CD4-positive, alpha-beta T cell treated with Interleukin-1 beta for 1 hour (primary cell): ENCODE measurements at regions not wholly inside any gene's neighbourhood (a gene's known extent, or its start where the extent isn't known, plus 50 kb on each side); places are given as distances from the start of the nearest gene placed in this dataset.

Experiments used
- DNase-seq, 2 donors: peaks; one replicate each; pipeline ENCODE4 v3.0.0-alpha.2; 2020 to 2022

- DNase-seq: no peak
Measured at GRCh38 chr15:93614386-93615104, 525.5 kb upstream of the RGMA start.

- DNase-seq: no peak
Measured at GRCh38 chr15:93613386-93613785, 524.4 kb upstream of the RGMA start.

- no peak for DNase-seq
Measured at GRCh38 chr15:93612953-93613352, 523.9 kb upstream of the RGMA start.

- DNase-seq: no peak
Measured at GRCh38 chr15:93610944-93611343, 521.9 kb upstream of the RGMA start.

GRCh38 chr15:93608643-93609148 is 519.7 kb upstream of the RGMA start:
- DNase-seq: no peak

- no peak for DNase-seq
Measured at GRCh38 chr15:93603550-93603949, 514.5 kb upstream of the RGMA start.

- DNase-seq: no peak
Measured at GRCh38 chr15:93587059-93587521, 498.1 kb upstream of the RGMA start.

- DNase-seq: no peak
Measured at GRCh38 chr15:93585012-93585411, 496.0 kb upstream of the RGMA start.

GRCh38 chr15:93583968-93584367 is 495.0 kb upstream of the RGMA start:
- no peak for DNase-seq

- no peak for DNase-seq
Measured at GRCh38 chr15:93583552-93583951, 494.5 kb upstream of the RGMA start.

- DNase-seq: no peak
Measured at GRCh38 chr15:93570527-93570926, 481.5 kb upstream of the RGMA start.

GRCh38 chr15:93566762-93567161 is 477.8 kb upstream of the RGMA start:
- no peak for DNase-seq

- DNase-seq: no peak
Measured at GRCh38 chr15:93565201-93565600, 476.2 kb upstream of the RGMA start.

- DNase-seq: no peak
Measured at GRCh38 chr15:93563218-93563617, 474.2 kb upstream of the RGMA start.

GRCh38 chr15:93562395-93563123 is 473.5 kb upstream of the RGMA start:
- DNase-seq: no peak

- DNase-seq: no peak
Measured at GRCh38 chr15:93557696-93558095, 468.7 kb upstream of the RGMA start.

GRCh38 chr15:93553167-93553935 is 464.3 kb upstream of the RGMA start:
- no peak for DNase-seq

- no peak for DNase-seq
Measured at GRCh38 chr15:93543093-93543492, 454.1 kb upstream of the RGMA start.

- no peak for DNase-seq
Measured at GRCh38 chr15:93527374-93528050, 438.5 kb upstream of the RGMA start.

GRCh38 chr15:93524432-93524831 is 435.4 kb upstream of the RGMA start:
- DNase-seq: no peak

- no peak for DNase-seq
Measured at GRCh38 chr15:93523481-93523880, 434.5 kb upstream of the RGMA start.

GRCh38 chr15:93520206-93520605 is 431.2 kb upstream of the RGMA start:
- DNase-seq: no peak

GRCh38 chr15:93519599-93519998 is 430.6 kb upstream of the RGMA start:
- no peak for DNase-seq
